ENCODE measurements at regions not wholly inside any gene's neighbourhood (a gene's known extent, or its start where the extent isn't known, plus 50 kb on each side); places are given as distances from the start of the nearest gene placed in this dataset.

DNA sequence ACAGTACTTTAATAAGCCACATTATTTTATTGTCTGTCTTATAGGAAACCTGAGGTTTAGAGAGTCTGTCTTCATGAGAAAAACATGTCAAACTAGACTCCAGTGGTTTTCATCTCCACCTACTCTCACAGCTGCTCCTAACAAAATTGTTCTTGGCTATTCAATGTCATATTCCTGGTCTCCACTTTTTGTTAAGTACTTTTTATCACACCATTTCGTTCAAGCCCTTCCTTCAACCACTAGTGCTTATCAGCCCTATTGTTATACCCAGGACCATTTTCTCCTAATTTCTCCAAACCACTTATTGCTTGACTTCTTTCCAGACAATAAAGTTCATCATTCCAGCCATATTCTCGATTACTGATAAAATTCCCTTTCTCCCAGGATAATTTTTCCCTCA, 1674.3 kb upstream of the AGA start:
- Histone ChIP-seq H3K9ac (ENCODE audit: low read length in 3 of 3) (no peak overlapping the region), H3K9me3 (ENCODE audit: control insufficient read depth in 2 of 3, insufficient read depth in 1 of 3, low read length in 3 of 3) (no peaks in the 10 kb centered on the region), H3K4me1 (ENCODE audit: control insufficient read depth in 2 of 3, insufficient read depth in 2 of 3, low read depth in 1 of 3, low read length in 3 of 3) (no peaks in the 10 kb centered on the region), H3K27ac (ENCODE audit: low read depth in 2 of 2, low read length in 2 of 2) (no peak overlapping the region), H3K27me3 (ENCODE audit: control insufficient read depth, insufficient read depth, low read length) (no peaks in the 10 kb centered on the region), H3K4me3 (ENCODE audit: low read length in 3 of 3) (no peak overlapping the region), H3K36me3 (ENCODE audit: control insufficient read depth in 2 of 3, insufficient read depth in 3 of 3, low read length in 3 of 3) (no peaks in the 10 kb centered on the region)
- DNase-seq (no peak), FAIRE-seq (no peak)
- intact Hi-C loops (cut with DNase I), result no loop called here
- no peak for TF ChIP-seq CTCF (IDR thresholded peaks at IDR 0.05; ENCODE audit: borderline replicate concordance, extremely low read depth, insufficient read depth)

DNA sequence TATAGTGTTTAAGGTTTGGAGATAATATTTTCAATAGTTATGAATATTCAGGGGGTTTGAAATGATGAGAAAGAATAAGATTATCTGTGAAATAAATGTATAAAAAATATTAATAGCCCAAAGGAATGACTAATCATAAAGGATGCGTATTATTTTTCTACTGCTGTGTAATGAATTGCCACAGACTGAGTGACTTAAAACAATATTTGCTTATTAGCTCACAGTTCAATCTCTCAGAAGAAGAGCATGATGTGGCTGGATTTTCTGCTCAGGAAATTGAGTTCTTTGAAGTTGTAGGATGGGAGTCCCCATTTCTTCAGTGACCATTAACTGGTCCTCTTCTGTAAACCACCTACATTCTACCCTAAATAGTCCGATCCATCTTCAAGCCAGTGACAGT, 1680.8 kb upstream of the AGA start:
- DNase-seq, result no peak
- intact Hi-C loops (cut with DNase I), result no loop called here
- H3K4me3 ChIP-seq (ENCODE audit: low read length in 3 of 3), result no peak overlapping the region
- no peaks in the 10 kb centered on the region for H3K36me3 ChIP-seq (ENCODE audit: control insufficient read depth in 2 of 3, insufficient read depth in 3 of 3, low read length in 3 of 3)
- no peak for TF ChIP-seq CTCF (IDR thresholded peaks at IDR 0.05; ENCODE audit: borderline replicate concordance, extremely low read depth, insufficient read depth)
- H3K9me3 ChIP-seq (ENCODE audit: control insufficient read depth in 2 of 3, insufficient read depth in 1 of 3, low read length in 3 of 3), result peaks cover 0 to 3% (median 0%) of the 10 kb centered on the region in 3 donors
- no peaks in the 10 kb centered on the region for H3K27me3 ChIP-seq (ENCODE audit: control insufficient read depth, insufficient read depth, low read length)
- no peak overlapping the region for H3K9ac ChIP-seq (ENCODE audit: low read length in 3 of 3)
- no peaks in the 10 kb centered on the region for H3K4me1 ChIP-seq (ENCODE audit: control insufficient read depth in 2 of 3, insufficient read depth in 2 of 3, low read depth in 1 of 3, low read length in 3 of 3)
- no peak overlapping the region for H3K27ac ChIP-seq (ENCODE audit: low read depth in 2 of 2, low read length in 2 of 2)
- FAIRE-seq, result no peak

DNA sequence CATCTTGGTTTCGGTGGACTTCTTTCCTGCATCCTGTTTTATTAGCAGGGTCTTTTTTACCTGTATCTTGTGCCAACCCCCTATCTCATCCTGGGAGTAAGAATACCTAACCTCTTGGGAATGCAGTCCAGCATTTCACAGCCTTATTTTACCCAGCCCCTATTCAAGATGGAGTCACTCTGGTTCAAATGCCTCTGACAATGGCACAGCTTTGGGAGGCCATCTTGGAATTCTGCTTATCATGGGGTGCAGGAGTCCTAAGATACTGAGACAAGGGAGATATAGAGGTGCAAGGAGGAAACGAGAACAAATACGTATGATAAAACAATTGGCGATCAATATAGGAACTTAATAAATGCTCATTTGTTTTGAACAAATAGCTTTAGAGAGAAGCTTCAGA, 1682.2 kb upstream of the AGA start:
- no peak for TF ChIP-seq CTCF (IDR thresholded peaks at IDR 0.05; ENCODE audit: borderline replicate concordance, extremely low read depth, insufficient read depth)
- Histone ChIP-seq H3K27me3 (ENCODE audit: control insufficient read depth, insufficient read depth, low read length) (no peaks in the 10 kb centered on the region), H3K27ac (ENCODE audit: low read depth in 2 of 2, low read length in 2 of 2) (no peak overlapping the region), H3K9me3 (ENCODE audit: control insufficient read depth in 2 of 3, insufficient read depth in 1 of 3, low read length in 3 of 3) (peaks cover 0 to 3% (median 0%) of the 10 kb centered on the region in 3 donors), H3K4me3 (ENCODE audit: low read length in 3 of 3) (no peak overlapping the region), H3K9ac (ENCODE audit: low read length in 3 of 3) (no peak overlapping the region), H3K4me1 (ENCODE audit: control insufficient read depth in 2 of 3, insufficient read depth in 2 of 3, low read depth in 1 of 3, low read length in 3 of 3) (no peaks in the 10 kb centered on the region), H3K36me3 (ENCODE audit: control insufficient read depth in 2 of 3, insufficient read depth in 3 of 3, low read length in 3 of 3) (no peaks in the 10 kb centered on the region)
- intact Hi-C loops (cut with DNase I), result no loop called here
- DNase-seq (no peak), FAIRE-seq (no peak)

DNA sequence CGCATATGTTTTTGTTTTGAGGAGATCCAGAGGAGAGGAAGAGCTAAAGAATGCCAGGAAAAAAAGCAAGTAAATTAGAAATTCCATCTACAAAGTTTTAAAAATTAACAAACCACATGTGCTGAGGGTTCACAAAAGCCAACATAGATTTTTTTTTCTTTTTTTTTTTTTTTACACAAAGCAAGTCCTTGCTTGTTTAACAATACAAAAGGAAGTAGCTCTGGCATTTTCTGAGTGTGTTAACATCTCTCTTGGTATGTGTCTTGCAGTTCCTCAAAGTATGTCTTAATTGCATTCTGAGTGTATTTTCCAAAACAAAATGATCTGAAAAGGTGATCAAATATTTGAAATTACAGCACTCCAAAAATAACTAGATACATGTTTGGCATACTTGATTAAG, 1682.7 kb upstream of the AGA start:
- no peaks in the 10 kb centered on the region for H3K36me3 ChIP-seq (ENCODE audit: control insufficient read depth in 2 of 3, insufficient read depth in 3 of 3, low read length in 3 of 3)
- FAIRE-seq, result no peak

More for the DNA sequence above, 1682.7 kb upstream of the AGA start:
- H3K9me3 ChIP-seq (ENCODE audit: control insufficient read depth in 2 of 3, insufficient read depth in 1 of 3, low read length in 3 of 3), result peaks cover 0 to 3% (median 0%) of the 10 kb centered on the region in 3 donors
- no peak overlapping the region for H3K27ac ChIP-seq (ENCODE audit: low read depth in 2 of 2, low read length in 2 of 2)
- H3K4me1 ChIP-seq (ENCODE audit: control insufficient read depth in 2 of 3, insufficient read depth in 2 of 3, low read depth in 1 of 3, low read length in 3 of 3), result no peaks in the 10 kb centered on the region
- no peak for TF ChIP-seq CTCF (IDR thresholded peaks at IDR 0.05; ENCODE audit: borderline replicate concordance, extremely low read depth, insufficient read depth)
- no peak for DNase-seq
- no peak overlapping the region for H3K4me3 ChIP-seq (ENCODE audit: low read length in 3 of 3)
- intact Hi-C loops (cut with DNase I), result no loop called here
- H3K27me3 ChIP-seq (ENCODE audit: control insufficient read depth, insufficient read depth, low read length), result no peaks in the 10 kb centered on the region
- no peak overlapping the region for H3K9ac ChIP-seq (ENCODE audit: low read length in 3 of 3)

All from kidney (tissue), 13 donors.